ENCODE measurements at regions not wholly inside any gene's neighbourhood (a gene's known extent, or its start where the extent isn't known, plus 50 kb on each side); places are given as distances from the start of the nearest gene placed in this dataset.

DNA sequence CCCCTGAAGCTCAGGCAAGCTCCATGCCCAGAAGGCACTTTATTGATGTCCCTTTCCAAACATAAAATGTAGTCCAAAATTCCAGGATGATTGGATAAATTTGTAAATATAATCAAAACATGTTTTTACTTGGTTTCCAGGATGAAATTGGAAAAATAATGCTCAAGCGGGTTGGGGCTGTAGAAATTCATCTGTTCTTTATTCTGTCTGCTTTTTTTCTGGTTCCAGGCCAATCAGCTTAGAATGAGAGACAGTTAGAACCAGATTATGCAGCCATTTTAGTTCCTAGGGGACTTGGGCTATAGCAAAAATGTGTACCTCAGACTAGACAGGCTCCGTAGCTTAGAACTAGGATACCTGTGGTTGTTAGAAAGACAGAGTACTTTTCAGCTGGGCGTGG lies 450.8 kb downstream of the MCTP2 start:
- DNase-seq (ENCODE audit: low read depth), result no peak

DNA sequence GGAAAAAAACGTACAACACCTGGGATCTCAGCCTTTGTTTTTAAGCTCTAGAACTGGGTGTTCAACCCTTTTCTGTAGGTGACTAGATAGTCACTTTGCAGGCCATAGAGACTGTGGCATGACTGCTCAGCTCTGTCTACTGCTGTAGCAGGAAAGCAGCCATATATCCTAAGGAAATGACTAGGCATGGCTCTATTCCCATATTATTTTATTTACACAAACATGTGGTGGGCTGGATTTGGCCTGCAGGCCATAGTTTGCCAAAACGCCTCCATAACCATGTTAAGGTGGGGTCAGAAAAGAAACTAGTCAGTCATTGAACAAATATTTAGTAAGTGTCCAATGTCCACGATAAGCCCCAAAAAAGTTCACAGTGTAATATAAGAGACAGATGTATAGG lies 452.5 kb downstream of the MCTP2 start:
- DNase-seq (ENCODE audit: low read depth), result no peak

DNA sequence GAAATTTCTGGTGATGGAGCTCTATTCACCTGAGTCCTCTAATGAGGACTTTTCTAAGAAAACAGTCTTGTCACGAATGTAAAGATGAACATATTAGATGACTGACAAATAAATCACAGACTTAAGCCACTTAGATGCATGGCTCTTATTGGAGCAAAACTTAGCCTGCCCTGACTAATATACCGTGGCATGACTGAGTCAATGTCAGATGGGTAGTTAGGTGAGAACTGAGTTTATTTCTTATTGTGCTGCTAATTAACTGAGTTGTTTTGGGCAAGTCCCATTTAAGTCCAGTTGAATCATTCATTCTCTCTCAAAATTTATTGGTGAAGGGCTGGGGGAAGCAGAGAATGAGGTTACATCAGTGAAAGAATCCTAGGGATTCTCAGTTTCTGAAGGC lies 459.8 kb downstream of the MCTP2 start:
- DNase-seq (ENCODE audit: low read depth), result no peak

DNA sequence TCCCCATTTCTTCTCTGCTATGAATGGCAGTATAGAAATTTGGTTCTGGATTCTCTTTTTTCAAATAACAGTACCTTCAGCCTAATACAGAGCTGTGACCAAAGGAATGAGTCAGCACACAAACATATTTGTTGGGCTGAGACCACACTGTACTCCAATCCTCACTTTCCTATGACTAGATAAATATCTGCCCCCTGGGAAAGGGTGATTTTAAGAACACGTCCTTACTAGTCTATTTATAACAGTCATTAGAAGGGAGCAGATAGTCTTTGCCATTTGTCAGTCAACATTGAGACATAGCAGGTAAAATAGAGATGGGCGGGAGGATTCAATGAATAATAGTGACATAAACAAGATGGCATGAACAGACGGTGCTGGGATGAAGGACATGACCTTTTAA lies 461.3 kb downstream of the MCTP2 start:
- no peak for DNase-seq (ENCODE audit: low read depth)

DNA sequence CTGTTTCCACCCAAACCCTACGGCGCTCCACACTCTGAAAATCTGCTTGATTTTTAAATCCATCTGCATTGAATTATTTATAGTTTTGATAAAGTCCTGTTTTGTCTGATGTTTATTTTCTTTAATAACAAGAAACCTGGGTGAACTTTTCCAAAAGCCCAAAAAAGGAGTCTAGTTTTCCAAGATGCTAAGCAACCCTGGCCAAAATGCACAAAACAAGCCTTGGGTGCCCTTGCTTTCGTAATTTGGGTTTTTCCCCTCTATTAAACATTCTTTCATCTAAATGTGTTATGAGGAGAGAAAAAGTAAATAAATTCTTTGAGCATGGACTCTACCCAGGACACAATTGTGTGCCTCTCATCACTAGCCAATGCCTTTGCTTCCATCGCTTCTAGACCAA lies 468.9 kb downstream of the MCTP2 start:
- no peak for DNase-seq (ENCODE audit: low read depth)

DNA sequence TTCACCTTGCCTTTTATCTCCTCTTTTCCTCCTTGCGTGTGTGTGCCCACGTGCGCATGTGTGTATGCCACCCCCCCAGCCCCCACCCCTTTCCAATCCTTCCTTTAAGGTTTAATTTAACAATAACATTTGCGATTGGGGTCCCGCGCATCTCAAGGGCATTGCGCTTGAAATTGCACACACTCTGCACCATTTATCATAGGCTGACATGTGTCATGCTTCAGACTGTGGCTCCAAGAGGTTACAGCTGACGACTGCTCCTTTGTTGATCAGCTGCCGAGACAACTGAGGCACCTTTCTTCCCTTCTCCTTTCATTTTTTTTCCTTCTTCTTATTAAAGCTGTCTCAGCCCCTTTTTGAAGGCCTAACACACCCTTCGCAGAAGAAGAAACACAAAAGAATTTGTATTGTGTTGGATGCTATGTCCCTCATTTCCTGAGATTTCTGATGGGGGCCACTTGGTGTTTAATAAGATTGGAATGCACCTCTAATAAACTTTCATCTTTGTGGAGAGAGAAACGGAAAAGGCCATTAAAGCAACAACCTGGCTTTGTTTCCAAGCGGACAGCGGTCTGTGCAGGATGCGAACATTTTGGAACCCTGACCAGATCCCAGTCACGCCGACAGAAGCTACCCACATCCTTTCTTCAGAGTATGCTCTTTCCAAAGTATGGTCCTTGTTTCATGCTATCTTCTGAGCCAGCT lies 470.1 kb downstream of the MCTP2 start:
- no peak for DNase-seq (ENCODE audit: low read depth)

DNA sequence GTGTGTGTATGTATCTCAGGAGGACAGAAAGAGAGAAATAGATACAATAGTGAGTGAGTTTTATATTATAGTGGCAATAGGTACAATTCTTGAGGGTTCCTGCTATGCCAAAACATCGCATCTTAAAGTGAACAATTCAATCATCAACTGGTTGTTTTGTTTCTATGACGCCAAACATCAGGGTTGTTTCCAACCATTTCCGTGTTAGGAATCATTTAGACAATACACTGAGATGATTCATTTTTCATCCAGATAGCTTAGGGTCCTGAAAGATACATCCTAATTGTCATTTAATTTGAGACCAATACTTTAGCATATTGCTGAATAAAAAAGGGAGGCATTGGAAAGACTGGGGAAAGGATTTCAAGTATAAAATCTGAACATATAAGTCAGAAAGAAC lies 472.2 kb downstream of the MCTP2 start:
- DNase-seq (ENCODE audit: low read depth), result no peak

DNA sequence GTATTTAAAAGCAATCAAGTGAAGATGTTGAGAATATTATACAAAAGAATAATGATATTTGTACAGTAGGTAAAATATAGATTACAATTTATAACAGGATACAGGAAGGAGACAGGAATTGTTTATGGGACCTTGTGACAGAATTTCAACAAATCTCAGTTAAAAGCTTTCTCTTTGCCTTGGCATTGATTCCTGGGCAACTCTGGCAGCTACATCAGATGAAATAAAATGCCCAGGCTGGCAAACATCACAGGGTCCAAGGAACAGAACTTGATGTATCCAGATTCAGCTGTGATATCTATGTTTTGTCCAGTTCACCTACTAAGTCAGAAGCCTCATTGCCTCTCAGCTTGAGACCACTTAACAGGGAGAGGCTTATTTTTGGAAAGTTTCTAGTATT lies 473.1 kb downstream of the MCTP2 start:
- DNase-seq (ENCODE audit: low read depth), result no peak

DNA sequence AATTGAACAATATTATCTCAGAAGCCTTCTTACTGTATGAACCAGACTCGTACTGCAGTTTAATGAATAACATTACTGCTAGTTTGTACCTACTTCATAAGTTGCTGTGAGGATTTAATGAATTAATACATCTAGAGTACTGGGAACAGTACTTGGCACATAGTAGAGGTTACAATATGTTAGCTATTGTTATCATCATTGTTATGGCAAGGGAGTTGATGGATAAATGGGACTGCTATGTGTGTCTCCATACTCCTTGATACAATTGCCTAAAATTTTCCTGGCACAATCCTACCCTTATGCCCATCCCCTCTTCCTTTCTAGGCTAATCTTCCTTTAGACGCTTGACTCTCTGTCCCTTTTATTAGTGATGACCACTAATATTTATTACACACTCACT lies 473.6 kb downstream of the MCTP2 start:
- DNase-seq (ENCODE audit: low read depth), result no peak

DNA sequence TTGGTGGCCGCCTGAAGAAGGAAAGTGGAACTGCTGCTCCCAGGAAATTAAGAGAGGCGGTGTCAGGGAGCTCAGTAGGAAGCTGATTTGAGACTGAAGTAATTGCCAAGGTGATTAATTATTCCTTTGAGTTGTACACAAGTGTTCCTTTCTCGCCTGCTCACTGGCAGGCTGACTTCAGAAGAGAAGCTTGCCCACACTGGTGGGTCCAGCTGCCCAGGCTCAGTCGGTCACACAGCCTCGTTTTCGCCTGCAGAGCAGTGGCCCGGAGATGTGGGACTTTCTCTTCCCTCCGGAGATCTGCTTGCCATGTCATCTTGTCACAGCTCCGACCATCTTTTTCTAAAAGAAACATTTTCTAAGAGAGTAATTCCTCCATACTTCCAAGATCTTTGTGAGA lies 478.0 kb downstream of the MCTP2 start:
- no peak for DNase-seq (ENCODE audit: low read depth)

DNA sequence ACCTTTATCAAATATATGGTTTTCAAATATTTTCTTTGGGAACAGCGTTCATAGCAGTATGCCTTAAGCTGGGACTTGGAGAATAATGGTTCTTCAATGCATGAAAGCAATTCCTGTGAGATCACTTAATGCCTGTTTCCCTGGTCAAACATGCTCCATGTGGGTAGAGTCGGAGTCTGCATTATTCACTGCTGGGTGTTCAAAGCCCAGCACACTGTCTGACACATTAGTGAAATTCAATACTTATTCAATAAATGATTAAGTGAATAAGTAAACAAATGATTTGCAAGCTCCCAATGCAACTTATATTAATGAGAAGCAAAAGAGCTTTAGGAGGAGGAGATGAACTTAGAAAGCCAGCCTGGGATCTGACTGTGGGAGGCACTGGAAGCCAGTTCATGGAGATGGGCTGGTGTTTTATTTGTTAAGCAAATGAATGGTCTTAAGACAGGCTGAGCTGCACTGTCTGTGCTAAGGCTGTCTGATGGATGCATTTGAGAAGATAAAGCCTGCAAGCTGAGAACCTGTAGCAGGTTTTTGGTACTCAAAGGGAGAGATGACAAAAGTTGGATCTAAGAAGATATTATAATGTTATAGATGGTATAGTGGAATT lies 490.8 kb downstream of the MCTP2 start:
- no peak for DNase-seq (ENCODE audit: low read depth)

DNA sequence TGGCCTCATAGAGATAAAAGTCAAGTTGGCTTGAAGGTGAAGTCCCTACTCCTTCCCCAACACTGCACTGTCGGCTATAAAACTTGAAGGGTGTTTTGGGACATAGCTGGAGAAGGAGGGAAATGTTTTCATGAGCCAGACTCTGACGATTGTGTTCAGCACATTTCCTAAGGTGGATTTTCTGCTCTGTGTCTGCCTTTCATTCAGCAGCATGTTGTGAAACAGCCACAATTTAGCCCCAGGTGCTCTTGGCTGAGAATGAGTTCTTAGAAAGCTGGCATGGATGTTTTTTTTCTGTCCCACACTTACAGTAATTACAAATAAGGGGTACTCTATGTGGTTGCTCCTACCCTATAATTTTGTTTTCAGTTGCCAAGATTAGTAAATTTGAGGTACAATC lies 492.4 kb downstream of the MCTP2 start:
- no peak for DNase-seq (ENCODE audit: low read depth)

DNA sequence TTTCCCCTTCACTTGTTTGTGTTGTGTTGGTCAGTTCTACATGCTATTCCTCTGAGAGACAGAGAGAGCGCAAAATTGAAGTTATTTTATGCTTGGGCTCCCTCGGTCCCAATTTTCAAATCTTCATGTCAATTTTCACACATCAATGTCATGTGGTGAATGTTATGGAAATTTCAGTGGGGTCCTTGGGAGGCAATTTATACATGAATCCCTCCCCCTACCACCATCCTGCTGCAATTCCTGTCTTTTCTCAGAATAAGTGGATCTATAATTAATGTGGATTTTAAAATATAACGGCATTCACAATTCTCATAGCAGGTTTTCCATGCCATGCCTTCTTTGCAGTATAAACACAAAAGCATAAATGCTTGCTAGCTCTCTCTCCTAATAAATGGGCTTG lies 499.9 kb downstream of the MCTP2 start:
- no peak for DNase-seq (ENCODE audit: low read depth)

DNA sequence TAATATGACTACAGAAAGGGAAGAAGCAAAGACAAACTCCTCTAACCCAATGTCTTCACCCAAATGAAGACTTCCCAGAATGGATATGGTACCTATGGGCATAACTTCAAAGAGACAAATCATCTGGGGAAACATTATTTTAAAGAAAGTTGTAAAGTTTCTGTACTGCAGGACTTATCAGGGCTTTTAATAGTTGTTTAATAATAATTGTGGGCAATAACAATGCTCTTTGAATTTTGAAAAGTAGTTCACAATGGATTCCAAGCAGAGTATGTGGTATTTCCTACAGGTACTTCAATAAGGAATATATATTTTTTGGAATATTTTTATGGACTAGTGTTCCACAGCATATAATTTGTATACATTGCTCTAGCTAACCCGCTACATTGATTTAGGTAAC lies 503.1 kb downstream of the MCTP2 start:
- no peak for DNase-seq (ENCODE audit: low read depth)

DNA sequence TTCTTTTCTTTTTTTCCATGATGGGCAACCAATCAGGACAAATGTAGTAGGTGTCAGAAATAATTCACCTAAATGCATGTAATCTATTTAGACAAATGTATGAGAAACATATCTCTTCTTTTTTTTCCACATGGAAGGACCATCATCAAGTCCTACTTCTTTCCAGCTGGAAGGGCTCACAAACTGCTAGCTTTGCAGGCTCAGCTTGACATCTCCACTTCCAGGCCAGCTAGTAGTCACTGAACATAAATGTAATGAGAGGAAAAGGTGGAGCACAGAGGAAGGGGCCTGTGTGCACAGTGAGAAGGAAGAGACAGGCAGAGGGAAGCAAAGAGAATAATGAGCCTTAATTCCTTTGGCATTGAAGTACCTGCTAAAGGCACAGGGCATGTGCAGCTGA lies 504.9 kb downstream of the MCTP2 start:
- DNase-seq (ENCODE audit: low read depth), result no peak

DNA sequence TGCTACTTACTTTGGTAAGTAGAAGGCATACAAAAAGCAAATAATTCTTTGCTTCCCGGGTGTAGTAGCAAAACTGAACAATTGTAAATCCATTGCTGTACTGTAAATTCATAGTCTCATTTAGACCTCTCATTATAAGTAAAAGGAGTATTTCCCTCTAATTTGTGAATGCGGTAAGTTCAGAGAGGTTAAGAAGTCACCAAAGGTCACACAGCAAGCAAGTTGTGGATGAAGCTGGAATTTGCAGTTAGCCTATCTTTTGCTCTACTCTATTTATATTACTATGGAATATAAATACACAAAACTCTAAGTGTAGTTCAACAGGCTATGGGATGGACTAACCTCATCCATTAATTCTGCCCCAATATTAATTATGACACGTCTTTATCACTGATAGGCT lies 508.3 kb downstream of the MCTP2 start:
- DNase-seq (ENCODE audit: low read depth), result no peak

DNA sequence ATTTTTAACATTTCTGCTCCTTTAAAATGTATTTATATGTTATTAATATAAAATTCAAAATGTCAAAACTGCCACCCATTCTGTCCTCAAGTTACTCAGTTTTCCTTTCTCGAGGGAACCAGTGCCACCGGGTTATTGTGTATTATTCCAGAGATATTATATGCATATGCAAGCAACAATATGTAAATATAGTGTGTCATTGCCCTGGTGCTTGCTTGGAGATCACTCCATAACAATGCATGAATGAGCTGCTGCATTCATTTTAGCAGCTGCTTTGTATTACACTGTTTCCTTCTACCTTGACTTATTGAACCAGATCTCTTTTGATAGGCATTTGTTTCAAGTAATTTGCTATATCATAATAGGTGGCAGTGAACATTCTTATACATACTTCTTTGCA lies 509.1 kb downstream of the MCTP2 start:
- DNase-seq (ENCODE audit: low read depth), result no peak

DNA sequence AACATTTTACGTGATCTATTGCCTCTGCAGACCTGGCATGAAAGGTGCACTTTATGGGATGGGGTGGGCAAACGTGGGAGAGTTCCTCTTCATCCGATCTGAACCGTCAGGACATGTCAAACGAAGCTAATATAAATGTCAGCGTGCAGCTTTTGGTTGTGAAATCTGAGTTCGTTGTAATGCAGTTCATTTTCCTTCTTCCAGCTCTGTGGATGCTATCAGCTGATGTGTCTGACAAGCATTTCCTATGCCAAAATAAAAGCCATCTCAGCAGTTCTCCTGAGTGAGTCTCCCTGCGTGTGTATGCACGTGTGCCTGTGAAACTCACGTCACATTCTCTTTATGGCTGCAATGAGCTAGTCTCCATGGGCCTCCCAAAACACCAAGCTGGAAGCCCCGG lies 512.3 kb downstream of the MCTP2 start:
- no peak for DNase-seq (ENCODE audit: low read depth)

DNA sequence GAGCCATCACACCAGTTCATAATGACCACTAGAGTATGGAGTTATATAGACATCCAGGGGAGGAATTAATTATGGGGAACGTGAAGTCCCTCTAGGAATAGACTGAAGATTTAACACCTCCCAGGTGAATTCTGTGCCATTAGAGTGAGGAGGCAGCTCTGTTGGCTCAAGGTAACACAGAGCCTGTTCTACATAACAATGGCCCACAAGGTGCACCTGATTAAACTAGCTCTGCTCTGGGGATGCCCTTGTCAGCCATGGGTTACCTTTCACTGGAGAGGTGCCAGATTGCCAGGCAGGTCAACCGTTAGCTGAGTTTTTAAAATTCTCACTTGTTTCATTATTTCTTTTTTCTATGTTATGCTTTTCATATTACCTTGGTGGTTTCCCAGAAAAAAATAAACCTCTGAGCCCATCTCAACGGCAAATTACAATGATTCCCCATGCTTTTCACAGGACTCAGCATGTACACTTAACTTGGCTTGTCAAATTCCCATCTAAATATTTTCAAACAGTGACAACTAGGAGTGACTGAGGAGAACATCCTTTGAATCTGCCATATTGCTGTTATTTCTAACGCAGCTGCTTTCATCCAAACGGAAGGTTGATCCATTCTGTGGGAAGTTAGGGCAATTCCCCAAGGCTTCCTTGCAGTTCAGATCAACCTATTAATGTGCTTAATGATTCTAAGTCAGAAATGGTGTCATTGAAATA lies 512.9 kb downstream of the MCTP2 start:
- no peak for DNase-seq (ENCODE audit: low read depth)

DNA sequence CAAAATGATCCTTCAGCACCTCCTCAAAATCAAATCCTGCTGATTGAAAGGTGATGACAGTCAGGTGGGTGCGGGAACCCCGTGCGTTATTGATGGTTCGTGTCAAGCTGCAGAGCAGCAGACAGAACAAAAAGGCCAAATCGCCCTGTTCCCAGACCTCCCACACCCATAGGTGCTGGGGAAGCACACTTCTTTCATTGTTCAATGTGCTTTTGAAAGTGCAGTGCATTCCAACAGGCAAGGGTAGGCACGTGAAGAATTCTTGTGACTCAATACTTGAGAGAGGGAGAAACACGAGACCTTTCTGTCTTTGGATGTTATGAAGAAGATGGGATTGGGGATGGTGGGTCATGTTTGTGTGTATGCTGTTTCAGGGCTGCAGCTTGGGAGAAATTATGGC lies 514.0 kb downstream of the MCTP2 start:
- DNase-seq (ENCODE audit: low read depth), result no peak

DNA sequence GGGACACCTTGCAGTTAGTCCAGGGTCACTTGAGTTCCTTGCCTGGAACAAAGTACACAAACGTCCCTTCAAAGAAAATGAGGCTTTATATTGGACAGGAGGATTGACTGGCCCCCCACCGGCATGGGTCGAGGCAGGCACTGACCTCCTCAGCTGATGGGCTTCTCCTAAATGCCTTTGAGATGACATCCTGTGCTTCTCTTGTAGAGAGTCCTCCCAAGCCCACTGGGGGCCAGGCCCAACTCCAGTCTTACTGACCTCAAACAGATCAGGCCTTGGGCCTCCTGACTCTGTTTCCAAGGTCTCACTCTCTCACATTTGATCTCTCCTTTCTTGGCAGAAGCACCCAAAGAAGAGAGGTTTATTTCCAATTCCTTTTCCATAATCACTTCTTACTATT lies 516.1 kb downstream of the MCTP2 start:
- no peak for DNase-seq (ENCODE audit: low read depth)

DNA sequence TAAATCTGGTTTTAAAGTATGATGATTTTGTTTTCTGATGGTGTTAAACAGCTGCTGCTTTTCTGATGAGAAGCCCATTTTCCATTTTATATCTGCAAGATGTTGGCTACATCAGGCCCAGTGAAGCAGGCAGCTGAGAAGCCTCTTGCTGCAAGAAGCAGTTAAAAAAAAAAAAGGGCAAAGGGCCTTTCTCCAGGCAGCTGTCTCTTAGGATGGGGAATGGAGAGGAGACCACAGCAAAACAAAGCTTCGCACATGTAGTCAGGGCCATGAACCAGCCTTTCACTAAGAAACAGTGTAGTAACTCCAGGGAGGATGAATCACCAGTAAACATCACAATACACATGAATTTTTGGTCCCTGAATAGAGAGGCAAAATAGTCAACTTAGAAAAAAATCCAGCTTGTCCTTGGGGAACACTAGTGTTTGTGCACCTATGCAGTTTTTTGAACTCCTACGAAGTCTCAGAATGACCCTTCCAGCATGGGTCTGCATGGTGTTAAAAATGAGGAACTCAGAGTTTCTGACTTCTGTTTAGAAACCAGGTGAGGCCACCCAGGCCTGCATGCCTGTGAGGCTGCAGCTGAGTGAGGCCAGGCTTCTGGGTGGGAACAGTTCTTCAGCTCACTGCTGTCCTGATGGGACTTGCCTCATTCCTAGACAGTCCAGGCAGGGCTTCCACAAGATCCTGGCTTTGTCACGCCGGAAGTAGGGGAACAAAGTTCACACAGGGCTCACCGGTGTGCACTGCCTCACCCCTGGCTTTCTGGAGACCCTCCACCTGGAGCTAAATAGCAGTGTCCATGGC lies 518.7 kb downstream of the MCTP2 start:
- DNase-seq (ENCODE audit: low read depth), result no peak

DNA sequence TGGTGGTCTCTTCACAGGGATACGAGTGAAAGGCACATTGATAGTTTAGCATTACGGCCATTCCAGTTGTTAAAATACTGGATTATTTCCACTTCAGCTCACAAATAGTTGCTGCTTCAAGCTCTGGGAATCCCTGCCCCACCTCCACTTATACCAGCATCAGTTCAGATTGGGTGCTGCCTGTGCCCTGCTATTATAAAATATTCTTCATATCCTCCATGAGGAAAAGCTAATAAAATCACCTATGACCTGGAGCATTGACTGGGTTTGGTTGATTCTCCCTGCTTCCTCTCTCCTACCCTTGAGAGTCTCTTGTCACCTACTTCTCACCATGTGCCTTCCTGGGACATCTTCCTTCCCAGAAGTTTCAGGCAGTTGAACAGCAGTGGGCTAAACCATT lies 529.0 kb downstream of the MCTP2 start:
- DNase-seq (ENCODE audit: low read depth), result no peak

All from activated T-cell treated with anti-CD3 and anti-CD28 coated beads for 48 hours (primary cell).